Sigmoid colon (tissue), 4 donors: ENCODE measurements at regions not wholly inside any gene's neighbourhood (a gene's known extent, or its start where the extent isn't known, plus 50 kb on each side); places are given as distances from the start of the nearest gene placed in this dataset.

Experiments
- CTCF ChIP-seq, 4 experiments: fragments of 450-650 bp in 3 of 4; fragments of 200-600 bp in 1 of 4; IDR thresholded peaks; one replicate each; pipeline ENCODE4 v1.5.1; 2016 to 2019; ENCODE audit warnings: antibody characterized with exemption in 4 of 4, mild to moderate bottlenecking in 3 of 4, moderate library complexity in 2 of 4
- POLR2A ChIP-seq, 2 donors: fragments of 450-650 bp; IDR thresholded peaks; one replicate each; pipeline ENCODE4 v1.6.1; 2016; ENCODE audit warnings: antibody characterized with exemption in 2 of 2, mild to moderate bottlenecking in 2 of 2, moderate library complexity in 2 of 2
- POLR2AphosphoS5 ChIP-seq, 4 donors: sonication (generic); formaldehyde crosslinking; IDR thresholded peaks; one replicate each; pipeline ENCODE4 v1.6.1; 2017; ENCODE audit warnings: antibody characterized with exemption in 4 of 4

- TF ChIP-seq CTCF (IDR thresholded peaks at IDR 0.05), result no peak
- TF ChIP-seq POLR2A (IDR thresholded peaks at IDR 0.05), result no peak
- no peak for TF ChIP-seq POLR2AphosphoS5 (IDR thresholded peaks at IDR 0.05)
Measured at GRCh38 chr13:26899202-26899601, 138.6 kb upstream of the GPR12 start.
